Activated T-cell treated with anti-CD3 and anti-CD28 coated beads for 1 hour (primary cell): ENCODE measurements at regions not wholly inside any gene's neighbourhood (a gene's known extent, or its start where the extent isn't known, plus 50 kb on each side); places are given as distances from the start of the nearest gene placed in this dataset.
"Not testable (repeated sequence)": the region's sequence is repeated elsewhere in the genome, so short reads cannot be mapped to it uniquely, and the experiment has no call there.

ENCODE experiments used
- DNase-seq: peaks from one replicate; pipeline ENCODE4 v3.0.0-alpha.2; 2020; ENCODE audit warnings: low read depth

DNA sequence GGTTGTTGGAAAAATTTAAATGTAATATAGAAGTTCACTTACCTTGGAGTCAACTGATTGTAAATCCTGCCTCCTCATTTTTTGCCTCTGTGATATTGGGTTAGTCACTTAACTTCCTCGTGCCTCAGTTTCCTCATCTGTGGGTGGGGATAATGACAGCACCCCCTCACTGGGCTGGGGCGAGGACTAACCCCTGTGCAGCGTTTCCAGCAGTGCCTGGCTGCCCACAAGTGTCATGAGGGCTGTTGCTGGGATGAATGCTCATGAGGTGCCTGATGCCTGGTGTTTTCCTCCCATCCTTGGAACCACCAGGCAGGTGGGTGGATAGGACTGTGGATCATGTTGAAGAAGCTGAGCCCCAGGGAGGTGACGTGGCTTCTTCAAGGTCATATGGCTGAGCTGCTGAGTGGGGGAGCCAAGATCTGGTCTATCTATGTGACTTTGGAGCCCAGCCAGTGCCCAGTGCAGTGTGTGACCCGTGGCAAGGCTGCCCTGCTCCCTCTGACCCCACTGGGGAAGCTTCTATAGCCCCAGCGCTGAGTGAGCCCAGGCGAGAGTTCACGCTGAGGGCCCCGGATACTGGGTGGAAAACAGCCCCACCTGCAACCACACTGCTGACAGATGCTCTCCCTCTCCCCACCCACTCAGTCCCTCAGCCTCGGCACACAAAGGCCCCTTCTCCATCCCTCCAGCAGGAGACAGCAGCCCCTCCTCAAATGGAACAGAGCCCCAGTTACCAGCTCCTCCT, 446.0 kb downstream of the PTPRU start:
- no peak for DNase-seq

DNA sequence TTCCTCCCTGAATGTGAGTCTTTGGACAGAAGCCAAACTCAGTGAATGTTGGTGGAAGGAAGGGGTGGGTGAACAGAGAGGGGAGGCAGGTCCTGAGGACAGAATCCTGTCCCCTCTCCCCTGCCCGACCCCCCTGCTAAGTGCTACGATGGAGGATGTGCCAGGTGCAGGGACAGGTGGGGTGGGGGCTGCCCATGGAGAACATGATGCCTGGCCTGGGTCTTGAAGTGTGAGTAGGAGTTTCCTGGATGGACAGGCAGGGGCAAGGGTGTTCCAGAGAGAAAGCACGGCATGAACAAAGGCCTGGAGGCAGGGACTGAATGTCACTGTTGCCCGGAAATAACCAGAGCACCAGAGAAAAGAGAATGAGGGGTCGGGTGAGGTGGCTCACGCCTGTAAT, 445.1 kb downstream of the PTPRU start:
- DNase-seq, result not testable (repeated sequence)

DNA sequence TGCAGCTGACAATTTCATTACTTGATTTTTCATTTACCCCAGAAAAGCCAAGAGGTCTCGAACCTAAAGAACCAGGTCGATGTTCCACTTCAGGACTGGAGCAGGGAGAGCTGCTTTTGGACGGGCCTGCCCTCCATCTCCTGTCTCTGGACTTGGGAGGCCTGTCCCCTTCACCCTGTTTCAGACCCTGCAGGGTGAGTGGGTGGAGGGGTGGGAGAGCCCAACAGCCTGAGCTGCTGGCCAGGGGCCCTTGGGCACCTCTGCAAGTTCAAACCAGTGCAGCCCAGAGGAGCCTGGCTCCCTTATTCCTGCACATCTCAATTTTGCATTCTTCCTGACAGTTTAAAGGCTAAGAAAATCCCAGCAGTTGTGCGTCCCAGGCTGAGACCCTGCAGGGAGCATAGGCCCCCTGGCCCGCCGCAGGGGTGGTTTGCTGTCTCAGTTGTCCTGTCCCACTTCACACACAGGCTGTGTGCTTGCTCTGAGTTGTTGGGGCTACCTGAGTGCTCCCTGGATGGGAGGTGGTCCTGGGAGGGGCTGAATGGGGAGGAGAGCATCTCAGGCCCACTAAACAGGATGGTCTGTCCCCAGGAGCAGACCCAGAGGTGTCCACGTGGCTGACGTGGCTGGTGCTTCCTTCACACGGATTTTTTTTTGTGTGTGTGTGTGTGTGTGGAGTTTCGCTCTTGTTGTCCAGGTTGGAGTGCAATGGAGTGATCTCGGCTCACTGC, 443.7 kb downstream of the PTPRU start:
- DNase-seq, result no peak

DNA sequence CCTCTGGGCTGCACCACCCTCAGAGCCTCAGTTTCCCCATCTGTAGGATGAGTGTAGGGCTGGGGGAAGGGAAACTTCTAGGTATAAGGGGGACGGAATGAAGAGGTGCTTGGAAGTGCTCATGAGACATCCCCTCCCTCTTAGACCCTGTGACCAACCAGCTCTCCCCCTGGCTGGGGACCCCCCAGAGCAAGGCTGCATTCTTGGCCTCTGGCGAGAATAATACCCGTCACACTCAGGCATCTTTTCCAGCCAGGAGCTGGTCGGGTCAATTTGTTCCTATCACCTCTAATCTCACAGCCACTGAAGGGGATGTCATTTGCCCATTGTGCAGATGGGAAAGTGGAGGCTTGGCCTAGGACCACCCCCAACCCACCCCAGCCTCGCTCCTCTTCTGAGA, 443.0 kb downstream of the PTPRU start:
- no peak for DNase-seq

DNA sequence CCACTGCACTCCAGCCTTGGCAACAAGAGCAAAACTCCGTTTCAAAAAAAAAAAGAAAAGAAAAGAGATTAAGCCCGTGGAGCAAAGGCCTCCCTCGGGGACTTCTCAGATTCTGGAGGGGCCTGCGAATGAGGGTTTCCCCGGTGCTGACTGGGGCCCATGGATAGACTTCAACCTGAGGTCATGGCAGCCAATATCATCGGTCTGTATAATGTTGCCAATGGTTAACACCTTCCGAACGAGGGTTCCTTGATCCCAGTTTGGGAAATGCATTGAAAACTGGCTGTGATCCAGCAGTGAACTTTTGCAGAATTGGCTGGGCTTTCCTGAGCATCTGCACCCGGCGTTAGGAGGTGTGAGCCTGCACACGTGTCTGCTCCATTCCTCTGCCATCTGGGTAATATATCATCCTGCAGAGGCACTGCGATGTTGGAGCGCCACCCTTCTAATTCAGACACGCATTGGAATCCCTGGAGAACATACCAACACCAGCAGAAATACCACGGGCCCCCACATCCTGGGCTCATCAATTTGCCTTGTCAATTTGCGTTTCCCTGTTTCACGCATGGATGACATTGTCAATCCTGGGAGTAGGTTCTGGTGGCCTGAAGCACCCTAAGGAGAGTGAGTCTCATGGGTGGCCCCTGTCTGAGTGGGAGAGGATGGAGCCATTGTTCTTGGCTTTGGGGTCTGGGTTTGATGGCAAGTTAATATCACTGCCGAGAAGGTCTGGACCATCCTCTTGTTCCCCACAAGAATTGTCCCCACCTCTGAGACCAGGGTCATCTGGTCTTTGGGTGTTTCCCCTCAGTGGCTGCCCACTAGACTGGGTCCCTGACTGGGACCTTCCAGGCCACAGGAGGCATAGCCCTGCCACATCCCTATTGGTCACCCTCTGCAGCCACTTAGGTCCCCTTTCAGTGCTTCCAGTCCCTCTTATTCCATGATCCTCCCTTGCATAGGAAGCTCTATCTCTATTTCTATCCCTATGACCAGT, 441.0 kb downstream of the PTPRU start:
- DNase-seq, result no peak

DNA sequence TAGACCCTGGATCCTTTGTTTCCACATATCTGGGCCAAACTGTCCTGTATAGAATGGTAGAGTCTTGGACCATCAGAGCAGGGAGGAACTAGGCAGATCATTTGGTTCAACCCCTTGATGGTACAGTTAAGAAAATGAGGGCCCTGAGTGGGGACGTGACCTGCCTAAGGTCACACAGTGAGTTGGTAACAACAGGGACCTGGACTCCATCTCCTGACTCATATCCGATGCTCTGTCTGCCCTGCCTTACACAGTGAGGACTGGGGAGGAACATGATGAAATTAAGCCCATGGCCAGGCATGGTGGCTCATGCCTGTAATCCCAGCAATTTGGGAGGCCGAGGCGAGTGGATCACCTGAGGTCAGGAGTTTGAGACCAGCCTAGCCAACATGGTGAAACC, 440.2 kb downstream of the PTPRU start:
- DNase-seq, result no peak

DNA sequence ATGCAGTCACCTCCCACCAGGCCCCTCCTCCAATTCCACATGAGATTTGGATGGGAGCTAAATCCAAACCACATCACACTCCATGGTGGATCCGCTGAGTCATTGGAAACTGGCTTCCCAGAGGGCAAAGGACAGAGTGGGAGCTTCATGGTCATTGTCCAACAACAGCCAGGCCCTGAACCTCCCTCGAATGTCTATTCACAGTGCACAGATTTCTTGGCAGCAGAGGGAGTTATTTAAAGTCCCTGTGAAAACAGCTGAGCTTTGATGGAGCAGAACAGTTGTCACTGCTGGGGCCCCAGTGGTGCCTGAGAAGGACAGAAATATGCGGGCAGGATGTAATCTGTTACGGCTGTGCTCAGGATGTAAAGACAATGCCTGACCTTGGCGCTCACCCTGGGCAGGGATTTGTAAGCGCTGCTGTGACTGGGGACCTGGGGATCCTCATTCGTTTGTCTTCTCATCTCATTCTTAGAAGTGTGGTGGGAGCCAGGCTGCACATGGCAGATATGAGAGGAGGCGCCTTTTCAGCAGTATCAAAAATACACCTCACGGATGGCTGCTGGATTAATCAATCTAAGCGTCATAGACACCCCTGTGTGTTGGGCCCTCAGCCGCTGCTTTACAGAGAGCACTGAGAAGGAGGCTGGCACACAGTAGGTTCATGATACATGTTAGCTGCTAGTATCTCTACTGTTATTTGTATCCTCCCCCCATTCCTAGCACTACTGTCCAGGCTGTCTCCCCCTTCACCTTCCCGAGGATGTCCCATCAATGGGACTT, 439.4 kb downstream of the PTPRU start:
- no peak for DNase-seq

DNA sequence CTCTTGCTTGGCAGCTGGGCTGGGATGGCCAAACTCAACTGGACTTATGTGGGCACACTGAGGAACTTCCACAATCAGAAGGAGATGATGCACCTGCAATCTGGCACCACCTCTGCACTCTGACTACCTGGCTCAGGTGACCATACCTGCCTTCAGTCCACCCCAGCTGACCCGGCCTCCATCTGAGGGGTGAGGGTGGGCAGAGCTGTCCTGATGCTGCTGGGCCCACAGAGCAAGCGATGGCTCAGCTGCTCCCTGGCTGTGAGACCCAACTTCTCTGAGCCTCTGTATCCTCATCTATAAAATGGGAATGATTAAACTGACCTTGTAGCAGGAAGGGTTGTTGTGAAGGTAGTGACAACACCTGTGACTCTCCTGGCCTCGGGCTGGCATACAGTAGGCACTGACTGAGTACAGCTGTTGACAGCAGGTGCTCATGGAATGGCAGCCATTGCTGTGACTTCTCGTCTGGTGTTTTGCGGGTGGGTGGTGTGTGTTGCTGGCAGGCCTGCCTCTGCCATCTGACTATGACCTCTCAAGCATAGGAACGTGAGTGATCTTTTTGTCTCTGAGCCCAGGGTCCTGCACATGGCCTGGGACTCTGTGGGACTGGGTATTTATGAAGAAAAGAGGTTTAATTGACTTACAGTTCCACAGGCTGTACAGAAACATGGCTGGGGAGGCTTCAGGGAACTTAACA, 438.5 kb downstream of the PTPRU start:
- no peak for DNase-seq

DNA sequence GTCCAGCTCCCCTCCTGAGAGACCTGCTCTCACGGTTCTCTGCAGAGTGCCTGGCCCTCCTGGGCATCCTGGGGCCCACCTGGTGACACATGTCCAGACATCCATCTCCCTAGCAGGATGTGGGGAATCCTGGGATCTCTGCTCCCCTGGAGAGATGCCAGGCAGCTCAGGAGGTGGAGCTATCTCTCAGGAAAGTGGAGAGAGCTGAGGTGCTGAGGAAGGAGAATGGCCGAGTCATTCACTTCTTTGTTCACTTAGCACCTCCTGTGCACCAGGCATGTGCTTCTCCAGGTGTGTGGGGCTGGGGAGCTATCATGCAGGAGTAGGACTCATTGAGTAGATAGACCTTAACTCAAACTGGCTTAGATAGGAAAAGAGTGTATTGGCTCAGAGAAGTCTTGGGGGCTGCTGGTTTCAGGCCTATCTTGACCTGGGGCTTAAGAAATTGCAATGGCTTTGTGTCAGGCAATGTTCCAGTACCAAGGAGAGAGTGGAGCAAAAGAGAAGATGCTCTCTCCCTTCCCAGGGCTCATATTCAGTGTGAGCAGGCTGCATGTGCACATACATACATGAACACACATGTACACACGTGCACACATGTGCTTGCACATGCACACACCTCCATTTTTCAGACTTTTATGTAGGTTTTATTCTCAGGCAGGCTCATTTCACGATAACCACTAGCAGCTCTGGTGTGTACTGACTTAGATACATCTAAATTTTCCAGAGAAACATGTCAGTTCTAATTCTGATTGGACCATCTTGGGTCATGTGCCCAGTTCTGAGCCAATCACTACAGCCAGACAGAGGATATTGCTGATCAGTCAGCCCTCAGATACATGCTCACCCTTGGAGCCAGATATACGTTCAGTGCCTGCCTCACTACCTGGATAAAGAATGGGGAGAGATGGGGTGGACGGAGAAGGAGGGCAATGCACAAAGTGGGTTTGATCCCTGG, 437.6 kb downstream of the PTPRU start:
- no peak for DNase-seq

DNA sequence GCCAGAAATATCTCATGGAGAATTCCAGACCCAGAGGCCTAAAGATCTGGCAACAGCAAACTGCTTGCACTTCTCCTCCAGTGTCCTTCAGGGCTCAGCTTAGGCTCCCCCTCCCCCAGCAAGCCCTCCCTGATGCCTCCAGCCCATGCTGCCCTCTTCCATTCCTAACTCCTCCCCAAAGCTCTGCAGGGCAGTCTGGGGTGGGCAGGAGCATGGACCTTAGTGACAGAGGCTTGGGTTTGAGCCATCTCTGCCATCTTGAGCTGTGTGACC, 436.8 kb downstream of the PTPRU start:
- no peak for DNase-seq

DNA sequence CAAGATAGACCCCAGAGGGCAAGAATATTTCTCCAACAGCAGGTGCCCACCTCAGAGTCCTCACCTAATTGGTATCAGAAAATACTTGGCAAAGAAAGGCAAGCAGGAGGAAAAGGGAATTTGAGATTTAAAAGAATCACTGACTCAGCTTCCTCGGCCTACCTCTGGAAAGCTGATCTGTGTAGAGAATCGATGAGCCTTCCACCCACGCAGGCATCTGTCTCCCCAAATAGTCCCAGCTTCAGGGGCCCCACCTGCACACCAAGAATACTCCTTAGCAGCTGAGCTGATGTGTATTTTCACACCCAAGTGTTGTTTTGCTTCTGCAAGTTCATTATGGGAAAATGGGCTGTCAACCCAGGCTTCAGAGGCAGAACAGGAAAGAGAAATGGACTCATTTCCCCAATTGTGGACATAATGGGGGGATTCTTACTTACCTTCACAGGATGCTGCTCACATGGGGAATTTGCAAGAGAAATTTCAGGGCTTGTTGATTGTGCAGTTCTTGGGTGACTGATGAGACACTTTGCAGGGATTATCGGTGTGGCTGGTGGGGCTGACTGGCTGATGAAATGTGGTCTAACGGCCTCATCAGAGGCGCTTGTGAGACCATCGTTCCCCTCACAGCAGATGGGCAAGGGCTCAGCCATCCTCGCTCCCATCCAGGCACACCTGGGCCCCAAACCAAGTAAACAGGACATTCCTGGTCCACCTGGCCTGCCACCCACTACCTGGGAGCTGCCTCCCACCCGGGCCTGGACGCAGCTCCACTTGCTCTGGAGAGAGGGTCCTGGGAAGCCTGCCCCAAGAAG, 436.3 kb downstream of the PTPRU start:
- DNase-seq, result no peak

DNA sequence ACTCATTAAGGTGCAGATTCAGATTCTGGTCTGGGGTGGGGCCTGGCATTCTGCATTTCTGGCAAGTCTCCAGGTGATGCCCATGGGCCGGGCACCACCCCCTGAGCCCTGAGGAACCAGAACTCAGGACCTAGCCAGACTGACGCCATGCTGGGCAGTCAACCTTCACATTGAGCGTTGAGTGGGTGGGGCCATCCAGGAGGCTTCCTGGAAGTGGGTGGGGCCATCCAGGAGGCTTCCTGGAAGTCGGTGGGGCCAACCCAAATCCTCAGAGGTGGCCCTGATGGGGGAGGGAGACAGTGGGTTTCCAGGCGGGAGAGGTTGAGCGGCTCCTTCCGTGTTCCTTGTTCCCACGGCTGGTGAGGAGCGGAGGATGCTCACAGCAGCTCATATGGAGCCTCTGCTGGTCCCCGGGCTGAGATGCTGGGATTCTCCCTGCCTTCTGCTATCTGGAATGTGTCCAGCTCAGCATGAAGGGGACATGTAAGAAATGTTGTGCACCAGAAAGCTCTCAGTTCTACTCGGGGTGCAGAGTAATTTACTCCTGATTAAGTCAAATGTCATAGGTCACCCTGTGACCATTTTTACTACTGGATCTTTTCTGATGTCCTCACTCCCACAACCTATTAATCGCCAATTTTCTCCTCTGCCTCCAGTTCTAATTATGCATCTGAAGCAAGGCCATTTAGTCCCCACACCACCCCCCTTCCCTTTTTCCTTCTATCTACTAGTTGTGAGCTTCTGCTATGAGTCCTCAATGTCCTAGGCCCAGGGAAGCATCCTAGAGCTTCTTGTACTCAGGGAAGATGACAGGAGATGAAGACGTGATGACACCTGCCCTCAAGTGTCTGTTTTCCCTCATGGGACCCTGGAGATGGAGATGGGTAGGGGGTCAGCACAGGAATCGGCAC, 435.4 kb downstream of the PTPRU start:
- no peak for DNase-seq

DNA sequence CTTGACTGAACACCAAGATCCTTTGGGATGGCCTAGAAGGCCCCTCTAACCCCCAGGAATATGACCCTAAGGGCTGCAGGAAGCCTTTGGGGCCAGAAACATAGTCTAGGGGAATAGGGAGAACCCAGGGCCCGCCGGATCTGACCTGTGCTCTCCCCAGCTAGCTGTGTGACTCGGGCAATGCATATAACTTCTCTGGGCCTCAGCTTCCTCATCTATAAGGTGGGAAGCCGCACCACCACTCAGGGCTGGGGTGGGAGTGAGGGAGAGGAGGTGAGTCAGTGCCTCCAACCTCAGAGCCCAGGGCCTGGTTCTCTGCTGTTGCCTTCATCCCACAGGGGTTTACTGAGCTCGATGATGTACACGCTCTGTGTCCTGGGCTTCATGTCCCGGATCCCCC, 434.4 kb downstream of the PTPRU start:
- no peak for DNase-seq

DNA sequence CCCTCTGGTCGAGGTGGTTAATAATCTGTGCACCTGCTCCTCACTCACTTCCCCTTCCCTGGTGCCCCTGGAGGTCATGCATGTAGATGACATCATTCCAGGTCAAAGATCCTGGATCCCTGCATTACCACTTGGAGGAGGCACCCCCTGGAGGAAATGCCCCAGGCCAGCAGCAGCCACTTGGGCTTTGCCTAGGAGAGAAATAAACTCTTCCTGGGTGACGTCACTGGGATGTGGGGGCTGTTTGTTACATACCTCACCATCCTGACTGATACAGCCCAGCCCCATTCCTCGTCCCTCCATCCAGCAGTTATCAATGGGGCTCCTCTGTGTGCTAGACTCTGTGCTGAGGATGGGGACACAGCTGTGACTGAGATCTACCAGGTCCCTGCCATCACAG, 433.6 kb downstream of the PTPRU start:
- no peak for DNase-seq

DNA sequence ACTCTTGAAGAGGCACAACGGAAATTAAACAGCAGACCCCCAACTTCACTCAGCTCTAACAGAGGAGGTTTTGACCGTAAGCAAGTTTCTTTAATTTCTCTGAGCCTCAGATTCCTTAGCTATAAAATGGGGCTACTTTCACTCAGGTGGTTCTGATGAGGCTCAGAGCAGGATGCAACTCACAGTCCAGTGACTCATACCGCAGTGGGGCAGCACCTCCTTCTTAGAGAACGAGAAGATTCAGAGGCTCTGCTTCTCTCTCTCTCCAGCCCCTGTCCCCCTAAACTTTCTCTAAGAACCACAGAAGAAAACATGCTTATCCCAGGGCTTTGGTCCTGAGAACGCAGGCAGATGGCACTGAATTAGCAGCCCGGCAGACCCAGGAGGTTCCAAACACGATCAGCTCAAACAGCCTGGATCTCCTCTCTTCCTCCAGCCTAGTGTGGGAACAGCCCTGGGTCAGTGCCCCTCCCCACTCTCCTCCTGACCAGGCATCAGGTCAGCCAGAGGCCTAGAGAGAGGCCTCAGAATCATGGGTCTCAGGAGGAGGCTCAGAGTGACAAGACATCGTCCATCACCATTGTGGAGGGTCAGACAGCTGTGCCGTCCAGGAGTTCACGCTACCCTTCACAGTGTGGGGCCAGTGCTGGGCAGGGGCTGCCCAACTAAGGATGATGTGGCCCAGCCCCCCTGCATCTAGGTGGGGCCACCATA, 433.0 kb downstream of the PTPRU start:
- DNase-seq, result no peak

DNA sequence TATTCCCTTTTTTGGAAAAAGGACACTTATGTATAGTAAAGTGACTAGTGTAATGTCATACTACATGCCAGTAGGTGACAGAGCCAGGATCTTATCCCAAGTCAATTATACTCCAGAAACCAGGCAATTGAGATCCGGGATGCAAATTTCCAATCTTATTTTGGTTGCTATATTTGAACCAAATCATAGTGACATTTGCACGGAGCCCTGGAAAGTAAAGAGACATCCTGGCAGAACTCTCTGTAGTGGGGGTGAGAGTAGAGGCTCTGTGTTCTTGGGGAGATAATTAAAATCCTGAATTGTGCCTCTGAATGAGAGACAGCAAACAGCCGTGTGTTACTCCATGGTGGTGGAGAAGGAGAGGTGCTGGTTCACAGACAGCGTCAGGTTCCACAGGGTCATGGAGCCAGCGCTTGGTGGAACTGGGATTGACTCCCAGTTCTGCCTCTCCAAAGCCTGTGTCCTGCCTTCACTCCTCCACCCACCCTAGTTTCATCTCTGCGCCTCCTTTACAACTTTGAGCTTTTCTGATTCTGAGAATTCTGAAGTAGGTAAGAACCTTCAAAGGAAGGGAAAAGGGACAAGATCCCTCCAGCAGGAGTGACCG, 432.3 kb downstream of the PTPRU start:
- no peak for DNase-seq

DNA sequence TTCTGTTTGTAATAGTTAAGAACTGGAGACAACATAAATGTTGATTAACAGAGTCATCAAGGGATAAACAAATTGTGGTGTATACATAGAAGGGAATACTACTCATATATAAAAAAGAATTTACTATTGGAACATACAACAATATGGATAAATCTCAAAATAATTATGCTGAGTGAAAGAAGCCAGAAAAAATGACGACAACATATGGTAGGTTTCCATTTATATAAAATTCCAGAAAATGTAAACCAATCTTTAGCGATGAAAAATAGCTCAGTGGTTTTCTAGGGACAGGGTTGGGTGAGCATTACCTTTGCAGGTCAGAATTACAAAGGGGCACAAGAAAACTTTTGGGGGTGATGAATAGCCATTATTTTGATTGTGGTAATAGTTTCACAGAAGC, 431.6 kb downstream of the PTPRU start:
- DNase-seq, result no peak
